Trophoblast cell (in vitro differentiated cells and primary cell): ENCODE measurements at regions not wholly inside any gene's neighbourhood (a gene's known extent, or its start where the extent isn't known, plus 50 kb on each side); places are given as distances from the start of the nearest gene placed in this dataset.

ENCODE experiments used
- DNase-seq, 2 donors: peaks; one replicate each; pipeline ENCODE4 v3.0.0-alpha.2; 2016
- H2AFZ ChIP-seq: 2 replicates; pipeline ENCODE4 v1.6.1; 2013; ENCODE audit warnings: low read length, moderate library complexity, mild to moderate bottlenecking; ENCODE audit not compliant: insufficient read depth, poor library complexity
- H2AK5ac ChIP-seq: 2 replicates; pipeline ENCODE4 v1.6.1; 2013; ENCODE audit warnings: mild to moderate bottlenecking, low read length
- H2BK120ac ChIP-seq: 2 replicates; pipeline ENCODE4 v1.6.1; 2013; ENCODE audit warnings: low read length, mild to moderate bottlenecking, moderate library complexity; ENCODE audit not compliant: insufficient read depth, poor library complexity
- H2BK12ac ChIP-seq: 2 replicates; pipeline ENCODE4 v1.6.1; 2013; ENCODE audit warnings: mild to moderate bottlenecking, low read length, moderate library complexity
- H2BK5ac ChIP-seq: 2 replicates; pipeline ENCODE4 v1.6.1; 2013; ENCODE audit warnings: low read length, low read depth, moderate library complexity, mild to moderate bottlenecking; ENCODE audit not compliant: poor library complexity
- H3K14ac ChIP-seq: 2 replicates; pipeline ENCODE4 v1.6.1; 2013; ENCODE audit warnings: mild to moderate bottlenecking, low read length
- H3K18ac ChIP-seq: 2 replicates; pipeline ENCODE4 v1.6.1; 2013; ENCODE audit warnings: mild to moderate bottlenecking, low read length
- H3K23ac ChIP-seq: 2 replicates; pipeline ENCODE4 v1.6.1; 2013; ENCODE audit warnings: low read length
- H3K27ac ChIP-seq: 2 replicates; pipeline ENCODE4 v1.5.1; 2013; ENCODE audit warnings: low read depth, mild to moderate bottlenecking, inconsistent platforms, low read length, moderate library complexity
- H3K27me3 ChIP-seq: 2 replicates; pipeline ENCODE4 v1.6.1; 2013; ENCODE audit warnings: inconsistent platforms, mild to moderate bottlenecking, low read length, moderate library complexity; ENCODE audit not compliant: insufficient read depth
- H3K36me3 ChIP-seq, 2 experiments: 1 replicate in 1 of 2; 2 replicates in 1 of 2; pipeline ENCODE4 v1.6.1; 2013; ENCODE audit warnings: low read length in 2 of 2, mild to moderate bottlenecking in 2 of 2, moderate library complexity in 1 of 2; ENCODE audit not compliant: insufficient read depth in 2 of 2, control insufficient read depth in 1 of 2
- H3K4ac ChIP-seq: 2 replicates; pipeline ENCODE4 v1.6.1; 2013; ENCODE audit warnings: low read depth, mild to moderate bottlenecking, low read length, moderate library complexity
- H3K4me1 ChIP-seq, 2 experiments: 1 replicate in 1 of 2; 2 replicates in 1 of 2; pipeline ENCODE4 v1.6.1; 2013; ENCODE audit warnings: low read length in 2 of 2, mild to moderate bottlenecking in 2 of 2, moderate library complexity in 1 of 2; ENCODE audit not compliant: insufficient read depth in 2 of 2, control insufficient read depth in 1 of 2
- H3K4me2 ChIP-seq: 2 replicates; pipeline ENCODE4 v1.6.1; 2013; ENCODE audit warnings: inconsistent platforms, mild to moderate bottlenecking, low read length, moderate library complexity
- H3K4me3 ChIP-seq: 2 replicates; pipeline ENCODE4 v1.5.1; 2013; ENCODE audit warnings: mild to moderate bottlenecking, low read depth, low read length, inconsistent platforms
- H3K79me1 ChIP-seq: one replicate; pipeline ENCODE4 v1.6.1; 2013; ENCODE audit warnings: low read length
- H3K79me2 ChIP-seq: 2 replicates; pipeline ENCODE4 v1.6.1; 2013; ENCODE audit warnings: low read length, mild to moderate bottlenecking; ENCODE audit not compliant: control insufficient read depth, insufficient read depth, poor library complexity
- H3K9ac ChIP-seq: 2 replicates; pipeline ENCODE4 v1.6.1; 2013; ENCODE audit warnings: mild to moderate bottlenecking, low read length
- H3K9me3 ChIP-seq: 2 replicates; pipeline ENCODE4 v1.6.1; 2013; ENCODE audit warnings: low read depth, mild to moderate bottlenecking, control low read depth, inconsistent platforms, low read length; ENCODE audit not compliant: insufficient read depth
- H4K12ac ChIP-seq: 2 replicates; pipeline ENCODE4 v1.6.1; 2013; ENCODE audit warnings: low read depth, mild to moderate bottlenecking, low read length, moderate library complexity
- H4K8ac ChIP-seq: 2 replicates; pipeline ENCODE4 v1.6.1; 2013; ENCODE audit warnings: low read depth, mild to moderate bottlenecking, low read length, moderate library complexity
- H4K91ac ChIP-seq: one replicate; pipeline ENCODE4 v1.6.1; 2013; ENCODE audit warnings: low read depth, mild to moderate bottlenecking, low read length, moderate library complexity
- WGBS: extraction: QIAGEN DNeasy Blood & Tissue Kit; methylation state at CpG from one replicate; pipeline ENCODE4 v1.1.7; 2013; ENCODE audit warnings: missing lambda C conversion rate; ENCODE audit not compliant: insufficient read length, insufficient coverage; ENCODE audit errors: extremely low coverage; 5-methylcytosine and 5-hydroxymethylcytosine counted together

DNA sequence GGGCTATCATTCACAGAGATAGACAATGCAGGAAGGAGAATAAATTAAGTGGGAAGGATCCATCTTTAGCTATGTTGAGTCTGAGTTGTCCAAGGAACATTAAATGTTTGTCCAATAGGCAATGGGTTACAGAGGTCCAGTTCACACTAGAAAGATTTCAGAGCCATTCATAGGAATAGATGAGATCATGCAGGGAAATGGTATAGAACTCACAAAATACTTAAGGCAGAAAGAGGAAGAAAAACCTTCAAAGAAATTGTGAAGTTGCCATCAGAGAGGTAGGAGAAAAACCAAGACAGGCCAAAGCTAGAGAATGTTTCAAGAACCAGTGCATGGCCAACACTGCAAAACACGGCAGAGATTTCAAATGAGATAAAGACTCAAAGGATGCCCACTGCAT, 94.1 kb downstream of the PHLDA1 start:
- Histone ChIP-seq H3K27me3 (no peaks in the 10 kb centered on the region), H3K14ac (no peak overlapping the region), H2BK5ac (no peak overlapping the region), H3K4me3 (no peak overlapping the region), H4K12ac (no peak overlapping the region), H3K79me1 (no peaks in the 10 kb centered on the region), H2BK120ac (no peak overlapping the region), H3K36me3 (no peaks in the 10 kb centered on the region), H3K79me2 (no peaks in the 10 kb centered on the region), H2AK5ac (no peak overlapping the region), H2BK12ac (no peak overlapping the region), H3K23ac (no peak overlapping the region), H3K27ac (no peak overlapping the region), H3K4me2 (no peak overlapping the region), H3K4me1 (no peaks in the 10 kb centered on the region), H3K9ac (no peak overlapping the region), H2AFZ (no peak overlapping the region), H4K91ac (no peak overlapping the region), H4K8ac (no peak overlapping the region), H3K4ac (no peak overlapping the region), H3K18ac (no peak overlapping the region), H3K9me3 (peaks cover 1% of the 10 kb centered on the region)
- WGBS, result no CpG with 5 or more reads among the region's 1 CpG
- DNase-seq, result no peak

- Histone ChIP-seq H2BK120ac (no peak overlapping the region), H3K27ac (no peak overlapping the region), H2BK12ac (no peak overlapping the region), H3K4me2 (no peak overlapping the region), H3K4me1 (no peaks in the 10 kb centered on the region), H3K4ac (no peak overlapping the region), H3K18ac (no peak overlapping the region), H4K8ac (no peak overlapping the region), H3K9ac (no peak overlapping the region), H3K36me3 (no peaks in the 10 kb centered on the region), H2AK5ac (no peak overlapping the region), H3K14ac (no peak overlapping the region), H2BK5ac (no peak overlapping the region), H4K12ac (no peak overlapping the region), H2AFZ (no peak overlapping the region), H3K23ac (no peak overlapping the region), H3K79me1 (no peaks in the 10 kb centered on the region), H3K4me3 (no peak overlapping the region), H3K79me2 (no peaks in the 10 kb centered on the region), H4K91ac (no peak overlapping the region), H3K27me3 (no peaks in the 10 kb centered on the region), H3K9me3 (peaks cover 1% of the 10 kb centered on the region)
- DNase-seq, result no peak
- no CpG with 5 or more reads among the region's 5 CpGs for WGBS
Measured at GRCh38 chr12:75936515-75937440, 94.8 kb downstream of the PHLDA1 start.

DNA sequence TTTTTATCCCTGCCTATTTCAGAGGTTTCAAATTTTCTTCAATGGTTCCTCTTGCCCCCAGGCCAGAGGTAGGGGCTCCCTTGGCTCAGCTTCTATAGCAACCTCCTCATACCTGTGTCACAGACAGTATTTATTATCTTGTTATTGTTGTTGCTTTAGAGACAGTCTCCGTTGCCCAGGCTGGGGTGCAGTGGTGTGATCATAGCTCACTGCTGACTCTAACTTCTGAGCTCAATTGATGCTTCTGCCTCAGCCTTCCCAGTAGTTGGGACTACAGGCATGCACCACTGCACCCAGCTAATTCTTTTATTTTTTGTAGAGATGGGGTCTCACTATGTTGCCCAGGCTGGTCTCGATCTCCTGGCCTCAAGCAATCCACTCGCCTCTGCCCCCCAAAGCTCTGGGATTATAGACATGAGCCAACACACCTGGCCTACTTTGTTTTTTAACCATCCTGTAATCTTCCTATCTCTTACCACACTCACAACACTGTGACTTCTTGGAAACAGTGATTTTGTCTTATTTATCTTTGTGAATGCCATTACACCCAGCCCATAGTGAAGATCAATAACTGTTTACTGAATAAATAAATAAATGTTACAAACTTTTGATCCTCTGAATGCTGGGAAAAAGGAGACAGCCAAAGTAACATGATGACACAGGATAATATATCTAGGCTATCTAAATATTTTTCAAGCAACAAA, 95.9 kb downstream of the PHLDA1 start:
- Histone ChIP-seq H3K9ac (no peak overlapping the region), H3K79me2 (no peaks in the 10 kb centered on the region), H2BK12ac (no peak overlapping the region), H2AFZ (no peak overlapping the region), H4K12ac (no peak overlapping the region), H3K27ac (no peak overlapping the region), H3K14ac (no peak overlapping the region), H4K91ac (no peak overlapping the region), H3K4ac (no peak overlapping the region), H2BK5ac (no peak overlapping the region), H2AK5ac (no peak overlapping the region), H3K4me1 (no peaks in the 10 kb centered on the region), H2BK120ac (no peak overlapping the region), H3K79me1 (no peaks in the 10 kb centered on the region), H3K23ac (no peak overlapping the region), H3K9me3 (peaks cover 1% of the 10 kb centered on the region), H4K8ac (no peak overlapping the region), H3K4me3 (no peak overlapping the region), H3K18ac (no peak overlapping the region), H3K36me3 (no peaks in the 10 kb centered on the region), H3K27me3 (no peaks in the 10 kb centered on the region), H3K4me2 (no peak overlapping the region)
- no peak for DNase-seq
- WGBS, result no CpG with 5 or more reads among the region's 3 CpGs

DNA sequence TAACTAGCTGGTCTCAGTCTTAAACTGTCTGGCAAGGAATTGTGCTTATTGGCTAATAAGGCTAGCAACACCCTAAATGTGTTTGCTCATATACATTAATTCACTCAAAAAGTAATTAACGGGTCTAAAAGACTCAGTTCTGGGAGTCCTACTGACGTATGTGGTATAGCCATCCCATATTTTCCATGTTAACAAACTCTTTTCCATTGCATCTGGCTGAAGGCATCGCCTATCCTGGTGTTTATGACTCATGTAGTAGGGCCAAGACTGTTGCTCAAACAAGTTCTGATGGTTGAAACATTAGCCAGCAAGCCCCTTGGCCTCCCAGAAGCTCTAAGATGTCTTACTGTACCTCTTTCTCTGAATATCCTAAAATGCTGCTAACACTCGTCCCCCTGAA, 98.5 kb downstream of the PHLDA1 start:
- Histone ChIP-seq H2BK120ac (no peak overlapping the region), H3K4me2 (no peak overlapping the region), H3K79me2 (no peaks in the 10 kb centered on the region), H3K23ac (no peak overlapping the region), H4K12ac (no peak overlapping the region), H3K27ac (no peak overlapping the region), H3K27me3 (no peaks in the 10 kb centered on the region), H2AK5ac (no peak overlapping the region), H3K4ac (no peak overlapping the region), H3K18ac (no peak overlapping the region), H3K79me1 (no peaks in the 10 kb centered on the region), H4K8ac (no peak overlapping the region), H3K4me3 (no peak overlapping the region), H3K14ac (no peak overlapping the region), H3K9me3 (no peaks in the 10 kb centered on the region), H2AFZ (no peak overlapping the region), H2BK5ac (no peak overlapping the region), H2BK12ac (no peak overlapping the region), H3K36me3 (no peaks in the 10 kb centered on the region), H3K9ac (no peak overlapping the region), H3K4me1 (no peaks in the 10 kb centered on the region), H4K91ac (no peak overlapping the region)
- no CpG with 5 or more reads among the region's 4 CpGs for WGBS
- DNase-seq, result peak in 1 of 2 donors; percentile 21
